HEK293T (cell line): ENCODE measurements at regions not wholly inside any gene's neighbourhood (a gene's known extent, or its start where the extent isn't known, plus 50 kb on each side); places are given as distances from the start of the nearest gene placed in this dataset.

Experiments used
- CTCF ChIA-PET: fragments of 350-600 bp; formaldehyde crosslinking; extraction: SDS; loops from one replicate; lab custom pipeline; 2021; ENCODE audit warnings: antibody characterized with exemption, inconsistent platforms; lab: Yijun Ruan, JAX
- POLR2A ChIA-PET: fragments of 350-600 bp; formaldehyde crosslinking; extraction: SDS; loops from one replicate; lab custom pipeline; 2020; ENCODE audit warnings: antibody characterized with exemption, inconsistent platforms; lab: Yijun Ruan, JAX
- DNase-seq: peaks from one replicate; pipeline ENCODE4 v3.0.0; 2012; ENCODE audit warnings: mixed read lengths; ENCODE audit errors: extremely low spot score
- ARNT ChIP-seq: fragments of 450-650 bp; IDR thresholded peaks from 2 replicates; pipeline ENCODE4 v1.6.1; 2017; ENCODE audit warnings: mild to moderate bottlenecking
- BHLHE40 ChIP-seq: fragments of 450-650 bp; IDR thresholded peaks from 2 replicates; pipeline ENCODE4 v1.6.1; 2016; ENCODE audit warnings: mild to moderate bottlenecking, moderate library complexity, borderline replicate concordance
- CTBP1 ChIP-seq: fragments of 450-650 bp; IDR thresholded peaks from 2 replicates; pipeline ENCODE4 v1.6.1; 2016; ENCODE audit warnings: borderline replicate concordance
- ELF4 ChIP-seq: fragments of 450-650 bp; IDR thresholded peaks from 2 replicates; pipeline ENCODE4 v1.6.1; 2017; ENCODE audit warnings: antibody characterized with exemption
- FOXA1 ChIP-seq: fragments of 450-650 bp; IDR thresholded peaks from 2 replicates; pipeline ENCODE4 v1.6.1; 2016; ENCODE audit warnings: mild to moderate bottlenecking
- FOXK2 ChIP-seq: fragments of 450-650 bp; IDR thresholded peaks from 2 replicates; pipeline ENCODE4 v1.6.1; 2016; ENCODE audit warnings: mild to moderate bottlenecking
- FOXM1 ChIP-seq: fragments of 450-650 bp; IDR thresholded peaks from 2 replicates; pipeline ENCODE4 v1.6.1; 2017; ENCODE audit warnings: mild to moderate bottlenecking, borderline replicate concordance
- HDGF ChIP-seq: fragments of 450-650 bp; IDR thresholded peaks from 2 replicates; pipeline ENCODE4 v1.6.1; 2017; ENCODE audit warnings: antibody characterized with exemption, borderline replicate concordance
- L3MBTL2 ChIP-seq: fragments of 450-650 bp; conservative IDR thresholded peaks from 2 replicates; pipeline ENCODE4 v1.6.1; 2016; ENCODE audit warnings: mild to moderate bottlenecking
- LEF1 ChIP-seq: fragments of 450-650 bp; IDR thresholded peaks from 2 replicates; pipeline ENCODE4 v1.6.1; 2017; ENCODE audit warnings: mild to moderate bottlenecking, borderline replicate concordance
- NFRKB ChIP-seq: fragments of 450-650 bp; IDR thresholded peaks from 2 replicates; pipeline ENCODE4 v1.6.1; 2016; ENCODE audit warnings: mild to moderate bottlenecking, moderate library complexity
- PKNOX1 ChIP-seq: fragments of 450-650 bp; IDR thresholded peaks from 2 replicates; pipeline ENCODE4 v1.6.1; 2016
- SP1 ChIP-seq: fragments of 450-650 bp; IDR thresholded peaks from 2 replicates; pipeline ENCODE4 v1.6.1; 2017
- SUZ12 ChIP-seq: fragments of 450-650 bp; IDR thresholded peaks from 2 replicates; pipeline ENCODE4 v1.6.1; 2016; ENCODE audit warnings: mild to moderate bottlenecking
- TARDBP ChIP-seq: fragments of 450-650 bp; IDR thresholded peaks from 2 replicates; pipeline ENCODE4 v1.6.1; 2016
- ZNF384 ChIP-seq: fragments of 450-650 bp; IDR thresholded peaks from 2 replicates; pipeline ENCODE4 v1.6.1; 2016

- DNase-seq = no peak
- TF ChIP-seq SP1 (no peak), HDGF (no peak), FOXK2 (no peak), PKNOX1 (no peak), FOXM1 (no peak), TARDBP (no peak), BHLHE40 (no peak), SUZ12 (no peak), ELF4 (no peak), ARNT (no peak), LEF1 (no peak)
- POLR2A ChIA-PET = no interaction called here
- CTCF ChIA-PET = no interaction called here
Measured at GRCh38 chr12:113659015-113659414, 187.3 kb upstream of the LHX5 start.

- TF ChIP-seq HDGF = no peak
- no peak for TF ChIP-seq FOXM1
- no peak for TF ChIP-seq LEF1
- no peak for TF ChIP-seq L3MBTL2
- TF ChIP-seq FOXA1 = no peak
- TF ChIP-seq CTBP1 = no peak
- no peak for TF ChIP-seq ELF4
- no peak for TF ChIP-seq NFRKB
- no peak for TF ChIP-seq PKNOX1
- no peak for TF ChIP-seq FOXK2
- no peak for TF ChIP-seq TARDBP
- no peak for TF ChIP-seq SP1
- no peak for TF ChIP-seq BHLHE40
- DNase-seq = no peak
- POLR2A ChIA-PET = no interaction called here
- CTCF ChIA-PET = no interaction called here
Measured at GRCh38 chr12:113658006-113658655, 186.5 kb upstream of the LHX5 start.

GRCh38 chr12:113655919-113656318, 184.2 kb upstream of the LHX5 start:
- ChIA-PET CTCF (interaction anchor here (0.5 kb wide), 1 partner anchor 45 kb away, joined by 3 read pairs; no protein-coding TSS in a partner anchor), POLR2A (no interaction called here)
- no peak for DNase-seq
- TF ChIP-seq NFRKB (no peak), HDGF (no peak), FOXM1 (no peak), TARDBP (no peak), SUZ12 (no peak), LEF1 (no peak), ZNF384 (no peak), BHLHE40 (no peak), ARNT (no peak), SP1 (no peak), ELF4 (no peak), FOXK2 (no peak), FOXA1 (no peak), CTBP1 (no peak), PKNOX1 (no peak), L3MBTL2 (no peak)

- TF ChIP-seq SUZ12 = no peak
- no peak for TF ChIP-seq SP1
- no peak for TF ChIP-seq CTBP1
- TF ChIP-seq TARDBP = no peak
- TF ChIP-seq HDGF = no peak
- no peak for TF ChIP-seq PKNOX1
- TF ChIP-seq BHLHE40 = no peak
- TF ChIP-seq NFRKB = no peak
- no peak for TF ChIP-seq ZNF384
- TF ChIP-seq ELF4 = no peak
- no peak for TF ChIP-seq FOXK2
- CTCF ChIA-PET = interaction anchor here (0.5 kb wide), 1 partner anchor 46 kb away, joined by 3 read pairs; no protein-coding TSS in a partner anchor
- no peak for DNase-seq
- POLR2A ChIA-PET = no interaction called here
Measured at GRCh38 chr12:113655479-113655878, 183.8 kb upstream of the LHX5 start.

- ChIA-PET CTCF (no interaction called here), POLR2A (no interaction called here)
- no peak for DNase-seq
- TF ChIP-seq HDGF (no peak), TARDBP (no peak)
Measured at GRCh38 chr12:113651662-113652061, 180.0 kb upstream of the LHX5 start.

GRCh38 chr12:113650476-113650875, 178.8 kb upstream of the LHX5 start:
- TF ChIP-seq FOXA1 = no peak
- no peak for TF ChIP-seq TARDBP
- TF ChIP-seq ELF4 = no peak
- TF ChIP-seq FOXM1 = no peak
- TF ChIP-seq BHLHE40 = no peak
- TF ChIP-seq SUZ12 = no peak
- no peak for TF ChIP-seq CTBP1
- TF ChIP-seq LEF1 = no peak
- no peak for TF ChIP-seq FOXK2
- TF ChIP-seq PKNOX1 = no peak
- TF ChIP-seq SP1 = no peak
- TF ChIP-seq L3MBTL2 = no peak
- TF ChIP-seq NFRKB = no peak
- TF ChIP-seq HDGF = no peak
- ChIA-PET CTCF (no interaction called here), POLR2A (no interaction called here)
- no peak for DNase-seq
